ENCODE measurements at regions not wholly inside any gene's neighbourhood (a gene's known extent, or its start where the extent isn't known, plus 50 kb on each side); places are given as distances from the start of the nearest gene placed in this dataset.

GRCh38 chr5:23146183-23146582 lies 293.0 kb upstream of the CDH12 start:
- Histone ChIP-seq H3K9me3 (ENCODE audit: control insufficient read depth in 4 of 4, insufficient read depth in 3 of 4, low read length in 3 of 4) (peaks cover 0 to 6% (median 0%) of the 10 kb centered on the region in 4 donors), H3K9ac (ENCODE audit: insufficient read depth in 1 of 2, low read length in 2 of 2) (no peak overlapping the region), H3K36me3 (ENCODE audit: control insufficient read depth in 4 of 4, insufficient read depth in 4 of 4, low read length in 4 of 4) (no peaks in the 10 kb centered on the region), H3K4me1 (ENCODE audit: control insufficient read depth in 5 of 5, insufficient read depth in 5 of 5, low read length in 5 of 5) (no peaks in the 10 kb centered on the region), H3K27me3 (ENCODE audit: control insufficient read depth in 3 of 3, insufficient read depth in 3 of 3, low read length in 2 of 3) (no peaks in the 10 kb centered on the region), H3K27ac (ENCODE audit: low read depth in 1 of 2, low read length in 1 of 2) (no peak overlapping the region), H3K4me3 (no peak overlapping the region)
- ATAC-seq (ENCODE audit: insufficient read depth, low FRiP score) (no peak), DNase-seq (no peak)
- WGBS, 2 donors: 92 to 96% methylated on average over 11 of the region's 11 CpGs
- no peak for TF ChIP-seq CTCF (IDR thresholded peaks at IDR 0.05; ENCODE audit: control extremely low read depth, extremely low read depth)

GRCh38 chr5:23139338-23140171 lies 286.4 kb upstream of the CDH12 start:
- 5% methylated on average over 4 of the region's 4 CpGs for WGBS, 2 donors
- no peak overlapping the region for H3K27ac ChIP-seq (ENCODE audit: low read depth in 1 of 2, low read length in 1 of 2)
- no peak overlapping the region for H3K9ac ChIP-seq (ENCODE audit: insufficient read depth in 1 of 2, low read length in 2 of 2)
- no peak for TF ChIP-seq CTCF (IDR thresholded peaks at IDR 0.05; ENCODE audit: control extremely low read depth, extremely low read depth)
- no peaks in the 10 kb centered on the region for H3K9me3 ChIP-seq (ENCODE audit: control insufficient read depth in 4 of 4, insufficient read depth in 3 of 4, low read length in 3 of 4)
- no peaks in the 10 kb centered on the region for H3K36me3 ChIP-seq (ENCODE audit: control insufficient read depth in 4 of 4, insufficient read depth in 4 of 4, low read length in 4 of 4)
- no peaks in the 10 kb centered on the region for H3K4me1 ChIP-seq (ENCODE audit: control insufficient read depth in 5 of 5, insufficient read depth in 5 of 5, low read length in 5 of 5)
- no peak for ATAC-seq (ENCODE audit: insufficient read depth, low FRiP score)
- no peaks in the 10 kb centered on the region for H3K27me3 ChIP-seq (ENCODE audit: control insufficient read depth in 3 of 3, insufficient read depth in 3 of 3, low read length in 2 of 3)
- H3K4me3 ChIP-seq: no peak overlapping the region
- DNase-seq: peak in 2 of 3 donors; percentile 5 to 17

GRCh38 chr5:23136958-23137357 lies 283.8 kb upstream of the CDH12 start:
- H3K27me3 ChIP-seq (ENCODE audit: control insufficient read depth in 3 of 3, insufficient read depth in 3 of 3, low read length in 2 of 3): no peaks in the 10 kb centered on the region
- TF ChIP-seq CTCF (IDR thresholded peaks at IDR 0.05; ENCODE audit: control extremely low read depth, extremely low read depth): no peak
- 89 to 92% methylated on average over 2 of the region's 2 CpGs for WGBS, 2 donors
- no peak overlapping the region for H3K4me3 ChIP-seq
- DNase-seq (no peak), ATAC-seq (ENCODE audit: insufficient read depth, low FRiP score) (no peak)
- H3K4me1 ChIP-seq (ENCODE audit: control insufficient read depth in 5 of 5, insufficient read depth in 5 of 5, low read length in 5 of 5): no peaks in the 10 kb centered on the region
- H3K9me3 ChIP-seq (ENCODE audit: control insufficient read depth in 4 of 4, insufficient read depth in 3 of 4, low read length in 3 of 4): no peaks in the 10 kb centered on the region
- no peak overlapping the region for H3K9ac ChIP-seq (ENCODE audit: insufficient read depth in 1 of 2, low read length in 2 of 2)
- H3K27ac ChIP-seq (ENCODE audit: low read depth in 1 of 2, low read length in 1 of 2): no peak overlapping the region
- no peaks in the 10 kb centered on the region for H3K36me3 ChIP-seq (ENCODE audit: control insufficient read depth in 4 of 4, insufficient read depth in 4 of 4, low read length in 4 of 4)

Measured in lung (tissue), 11 donors.